Heart right ventricle (tissue), 16 donors: ENCODE measurements at regions not wholly inside any gene's neighbourhood (a gene's known extent, or its start where the extent isn't known, plus 50 kb on each side); places are given as distances from the start of the nearest gene placed in this dataset.

Experiments
- ATAC-seq, 8 donors: fragments of 200-7000 bp; cut with Tn5 transposase; one replicate each; pipeline ENCODE4 v1.9.1; 2020; ENCODE audit warnings: mild to moderate bottlenecking in 8 of 8, moderate library complexity in 8 of 8, moderate number of reproducible peaks in 1 of 8
- DNase-seq, 2 donors: peaks; one replicate each; pipeline ENCODE4 v3.0.0-alpha.2; 2020
- H3K27ac ChIP-seq, 10 donors: fragments of 200-600 bp; sonication (generic) in 2 of 10; one replicate each; pipeline versions ENCODE4 v1.5.0 to v1.8.0; 2020 to 2022; ENCODE audit warnings: mild to moderate bottlenecking in 3 of 10
- H3K27me3 ChIP-seq, 7 donors: fragments of 200-600 bp; one replicate each; pipeline ENCODE4 v1.8.0; 2021 to 2022; ENCODE audit warnings: mild to moderate bottlenecking in 2 of 7
- H3K36me3 ChIP-seq, 9 donors: fragments of 200-600 bp; sonication (generic) in 1 of 9; one replicate each; pipeline versions ENCODE4 v1.5.0 to v1.8.0; 2020 to 2022; ENCODE audit warnings: mild to moderate bottlenecking in 2 of 9
- H3K4me1 ChIP-seq, 9 donors: fragments of 200-600 bp; sonication (generic) in 1 of 9; one replicate each; pipeline versions ENCODE4 v1.5.0 to v1.8.0; 2020 to 2022; ENCODE audit warnings: mild to moderate bottlenecking in 4 of 9
- H3K4me3 ChIP-seq, 10 donors: fragments of 200-600 bp; sonication (generic) in 2 of 10; one replicate each; pipeline versions ENCODE4 v1.5.0 to v1.8.0; 2020 to 2022; ENCODE audit warnings: mild to moderate bottlenecking in 7 of 10, moderate library complexity in 2 of 10
- H3K9me3 ChIP-seq, 11 donors: fragments of 200-600 bp in 10 of 11; sonication (generic) in 2 of 11; one replicate each; pipeline versions ENCODE4 v1.5.0 to v1.8.0; 2013 to 2022; ENCODE audit warnings: mild to moderate bottlenecking in 2 of 11, control low read depth in 1 of 11, moderate library complexity in 1 of 11
- WGBS, 2 donors: extraction: QIAGEN DNeasy Blood & Tissue Kit; methylation state at CpG; one replicate each; pipeline ENCODE4 v1.1.7; 2013; ENCODE audit warnings: inconsistent platforms in 1 of 2; 5-methylcytosine and 5-hydroxymethylcytosine counted together
- intact Hi-C, 10 donors: fragments of 100-400 bp; cut with DNase I; formaldehyde crosslinking; loops; one replicate each; pipeline versions ENCODE4 v1.11.1 to v1.14.2; 2022
- TF ChIP-seq, protein P1 (sequence below), 9 donors: fragments of 200-600 bp; sonication (generic) in 2 of 9; IDR thresholded peaks; one replicate each; pipeline versions ENCODE4 v1.5.0 to v1.8.0; 2021 to 2022; ENCODE audit warnings: antibody characterized with exemption in 9 of 9, mild to moderate bottlenecking in 5 of 9, moderate library complexity in 1 of 9
- donor health status: Arrhythmogenic right ventricular cardiomyopathy.
- donor health status: ischemic (EF 13 %, LVEDD 7.1; RV severe dilation, severe dysfunction).
- donor health status: healthy with polysubstance abuse.
- donor health status: DM: no; HTN: yes; CAD: no.
- donor health status: DM: no; HTN: no; CAD: no.
- donor health status: ischemic (EF 25% LVEDD 6.9; RV normal size, moderate dysfunction).
- donor health status: ischemic (EF 25% LVEDD 5.7; RV mildly dilated, moderate dysfunction).
- donor health status: healthy.
- donor health status: DM: yes; HTN: yes; CAD: no.
- donor health status: Ischemic cardiomyopathy.
- donor health status: ischemic (EF 35%, LVEDD 5.7; RV mildly dilated, moderate dysfunction).
- donor health status: nonischemic (EF 11% LVEDD 7.7; RV severe dilation, severe dysfunction).
- donor health status: DM: yes; HTN: yes; CAD: no.
- donor health status: PGD.
- donor health status: ischemic (EF 29% LVEDD 5.4; RV normal size, mild dysfunction).
- donor health status: nonischemic (EF 23%, LVEDD 6.1; RV moderate dilation, normal function).

DNA sequence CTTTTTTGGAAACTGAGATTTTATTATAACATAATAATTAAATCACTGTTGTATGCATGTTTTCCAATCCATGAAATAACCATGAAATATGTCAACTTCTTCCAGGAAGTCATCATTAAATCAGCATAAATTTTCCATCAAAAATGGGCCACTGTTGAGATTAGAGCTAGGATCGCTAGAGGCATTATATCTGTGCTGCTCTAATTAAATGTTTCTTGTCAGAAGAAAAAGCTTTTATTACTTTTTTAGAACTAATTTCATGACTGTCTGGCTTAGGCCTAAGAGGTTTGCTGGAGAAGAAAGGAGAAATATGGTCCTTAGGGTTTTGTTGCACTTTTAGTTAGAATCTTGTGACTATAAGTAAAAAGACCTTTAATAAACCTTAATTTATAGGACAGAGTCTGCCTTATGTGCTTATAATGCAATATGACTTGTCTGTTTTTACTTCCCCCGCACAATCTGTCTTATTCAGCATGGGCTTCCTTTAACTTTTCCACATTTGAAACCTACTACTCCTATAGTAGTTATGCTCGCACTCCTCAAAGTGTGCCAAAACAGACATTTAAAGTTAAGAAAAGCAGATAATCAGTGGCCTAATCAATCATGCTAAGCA, 363.4 kb upstream of the GCFC2 start:
- Histone ChIP-seq H3K27me3 (no peaks in the 10 kb centered on the region), H3K36me3 (no peaks in the 10 kb centered on the region), H3K4me1 (no peaks in the 10 kb centered on the region), H3K27ac (no peak overlapping the region), H3K4me3 (no peak overlapping the region), H3K9me3 (peaks cover 0 to 22% (median 5%) of the 10 kb centered on the region in 11 donors)
- intact Hi-C loops: no loop called here
- ATAC-seq (no peak), DNase-seq (no peak)
- WGBS, 2 donors: 90 to 92% methylated on average over 3 of the region's 3 CpGs
- TF ChIP-seq, protein P1, sequence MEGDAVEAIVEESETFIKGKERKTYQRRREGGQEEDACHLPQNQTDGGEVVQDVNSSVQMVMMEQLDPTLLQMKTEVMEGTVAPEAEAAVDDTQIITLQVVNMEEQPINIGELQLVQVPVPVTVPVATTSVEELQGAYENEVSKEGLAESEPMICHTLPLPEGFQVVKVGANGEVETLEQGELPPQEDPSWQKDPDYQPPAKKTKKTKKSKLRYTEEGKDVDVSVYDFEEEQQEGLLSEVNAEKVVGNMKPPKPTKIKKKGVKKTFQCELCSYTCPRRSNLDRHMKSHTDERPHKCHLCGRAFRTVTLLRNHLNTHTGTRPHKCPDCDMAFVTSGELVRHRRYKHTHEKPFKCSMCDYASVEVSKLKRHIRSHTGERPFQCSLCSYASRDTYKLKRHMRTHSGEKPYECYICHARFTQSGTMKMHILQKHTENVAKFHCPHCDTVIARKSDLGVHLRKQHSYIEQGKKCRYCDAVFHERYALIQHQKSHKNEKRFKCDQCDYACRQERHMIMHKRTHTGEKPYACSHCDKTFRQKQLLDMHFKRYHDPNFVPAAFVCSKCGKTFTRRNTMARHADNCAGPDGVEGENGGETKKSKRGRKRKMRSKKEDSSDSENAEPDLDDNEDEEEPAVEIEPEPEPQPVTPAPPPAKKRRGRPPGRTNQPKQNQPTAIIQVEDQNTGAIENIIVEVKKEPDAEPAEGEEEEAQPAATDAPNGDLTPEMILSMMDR (IDR thresholded peaks at IDR 0.05): no peak

DNA sequence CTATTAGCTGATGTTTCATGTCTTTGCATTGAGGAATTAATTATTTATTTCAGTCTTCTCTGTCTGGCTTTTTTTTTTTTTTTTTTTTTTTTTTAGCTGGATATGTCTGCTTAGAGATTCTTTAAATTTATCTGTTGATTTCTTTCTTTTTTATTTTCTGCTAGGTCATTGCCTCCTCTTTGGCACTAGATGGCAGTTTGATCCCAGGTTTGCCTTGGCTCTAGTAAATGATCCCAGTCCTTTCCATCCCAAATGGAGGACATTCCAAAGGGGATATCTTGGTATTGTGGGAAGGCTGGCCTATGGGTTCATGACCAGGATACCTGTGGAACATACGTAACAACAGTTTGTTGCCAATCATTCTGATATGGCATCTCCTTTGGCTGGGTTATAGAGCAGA, 339.5 kb upstream of the GCFC2 start:
- no peak for ATAC-seq
- TF ChIP-seq, protein P1 (IDR thresholded peaks at IDR 0.05): no peak
- no peaks in the 10 kb centered on the region for H3K36me3 ChIP-seq
- 98 to 100% methylated on average over 1 of the region's 1 CpG for WGBS, 2 donors
- H3K9me3 ChIP-seq: peaks cover 0 to 37% (median 5%) of the 10 kb centered on the region in 11 donors
- H3K4me1 ChIP-seq: no peaks in the 10 kb centered on the region
- H3K27me3 ChIP-seq: no peaks in the 10 kb centered on the region
- no peak overlapping the region for H3K4me3 ChIP-seq
- intact Hi-C loops: no loop called here
- no peak overlapping the region for H3K27ac ChIP-seq
- DNase-seq: no peak

DNA sequence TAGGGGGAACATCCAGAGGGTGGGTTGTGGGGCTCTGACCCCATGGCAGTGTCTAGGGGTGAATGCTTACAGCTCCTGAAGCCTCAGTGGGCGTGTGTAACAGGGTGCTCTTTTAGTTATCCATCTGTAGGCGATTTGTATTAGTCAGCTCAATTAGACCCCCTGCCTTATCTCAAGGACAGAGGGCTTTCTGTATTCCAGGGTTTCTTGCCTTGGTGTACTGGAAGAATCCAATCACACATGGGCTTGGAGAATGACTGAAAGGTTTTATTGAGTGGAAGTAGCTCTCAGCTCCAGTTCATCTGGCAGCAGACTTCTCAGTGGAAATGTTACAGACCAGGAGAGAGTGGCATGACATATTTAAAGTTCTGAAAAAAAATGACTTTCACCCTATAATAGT, 334.0 kb upstream of the GCFC2 start:
- no peak for ATAC-seq
- intact Hi-C loops: no loop called here
- DNase-seq: no peak
- TF ChIP-seq, protein P1 (IDR thresholded peaks at IDR 0.05): no peak
- Histone ChIP-seq H3K4me3 (no peak overlapping the region), H3K9me3 (peaks cover 0 to 26% (median 4%) of the 10 kb centered on the region in 11 donors), H3K27me3 (no peaks in the 10 kb centered on the region), H3K27ac (no peak overlapping the region), H3K4me1 (no peaks in the 10 kb centered on the region), H3K36me3 (no peaks in the 10 kb centered on the region)
- 40 to 49% methylated on average over 2 of the region's 2 CpGs for WGBS, 2 donors

DNA sequence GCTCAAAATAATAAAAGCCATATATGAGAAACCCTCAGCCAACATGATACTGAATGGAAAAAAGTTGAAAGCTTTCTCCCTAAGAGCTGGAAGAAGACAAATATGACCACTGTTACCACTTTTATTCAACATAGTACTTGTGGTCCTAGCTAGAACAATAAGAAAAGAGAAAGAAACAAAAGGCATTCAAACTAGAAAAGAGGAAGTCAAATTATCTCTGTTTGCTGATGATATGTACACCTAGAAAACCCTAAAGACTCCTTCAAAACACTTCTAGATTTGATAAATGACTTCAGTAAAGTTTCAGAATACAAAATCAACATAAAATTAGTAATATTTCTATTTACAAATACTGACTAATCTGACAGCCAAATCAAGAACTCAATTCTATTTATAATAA, 328.8 kb upstream of the GCFC2 start:
- no peaks in the 10 kb centered on the region for H3K4me1 ChIP-seq
- H3K36me3 ChIP-seq: no peaks in the 10 kb centered on the region
- peaks cover 0 to 3% (median 0%) of the 10 kb centered on the region in 11 donors for H3K9me3 ChIP-seq
- no peak overlapping the region for H3K4me3 ChIP-seq
- TF ChIP-seq, protein P1 (IDR thresholded peaks at IDR 0.05): no peak
- no peak overlapping the region for H3K27ac ChIP-seq
- no peak for DNase-seq
- H3K27me3 ChIP-seq: no peaks in the 10 kb centered on the region
- ATAC-seq: no peak
- intact Hi-C loops: no loop called here
